ENCODE measurements at regions not wholly inside any gene's neighbourhood (a gene's known extent, or its start where the extent isn't known, plus 50 kb on each side); places are given as distances from the start of the nearest gene placed in this dataset.

- no peak for TF ChIP-seq EP300 (IDR thresholded peaks at IDR 0.05)
- TF ChIP-seq CTCF (IDR thresholded peaks at IDR 0.05): no peak
- TF ChIP-seq POLR2A (IDR thresholded peaks at IDR 0.05): no peak
- TF ChIP-seq POLR2AphosphoS5 (IDR thresholded peaks at IDR 0.05): no peak
- Histone ChIP-seq H3K4me1 (no peaks in the 10 kb centered on the region), H3K27ac (no peak overlapping the region), H3K9me3 (no peaks in the 10 kb centered on the region), H3K4me3 (no peak overlapping the region), H3K27me3 (peaks cover 51% of the 10 kb centered on the region), H3K36me3 (no peaks in the 10 kb centered on the region)
- 57 to 64% methylated on average over 3 of the region's 9 CpGs for WGBS, 2 donors (ENCODE audit: low coverage in 1 of 2)
- no peak for ATAC-seq
Observed at GRCh38 chr22:22098457-22099193, 116.0 kb upstream of the TOP3B start.

- peaks cover 58% of the 10 kb centered on the region for H3K27me3 ChIP-seq
- no peaks in the 10 kb centered on the region for H3K36me3 ChIP-seq
- no peaks in the 10 kb centered on the region for H3K9me3 ChIP-seq
- TF ChIP-seq EP300 (IDR thresholded peaks at IDR 0.05): no peak
- TF ChIP-seq POLR2AphosphoS5 (IDR thresholded peaks at IDR 0.05): no peak
- no peak for TF ChIP-seq POLR2A (IDR thresholded peaks at IDR 0.05)
- TF ChIP-seq CTCF (IDR thresholded peaks at IDR 0.05): no peak
- no peak overlapping the region for H3K27ac ChIP-seq
- no peak overlapping the region for H3K4me3 ChIP-seq
- no peaks in the 10 kb centered on the region for H3K4me1 ChIP-seq
- no peak for ATAC-seq
Observed at GRCh38 chr22:22097727-22098228, 115.2 kb upstream of the TOP3B start.

GRCh38 chr22:22094921-22095320, 112.3 kb upstream of the TOP3B start:
- Histone ChIP-seq H3K9me3 (no peaks in the 10 kb centered on the region), H3K4me3 (no peak overlapping the region), H3K36me3 (no peaks in the 10 kb centered on the region), H3K4me1 (no peaks in the 10 kb centered on the region), H3K27ac (no peak overlapping the region), H3K27me3 (peaks cover 63% of the 10 kb centered on the region)
- WGBS, 2 donors (ENCODE audit: low coverage in 1 of 2): 52 to 74% methylated on average over 5 of the region's 5 CpGs
- no peak for ATAC-seq
- TF ChIP-seq EP300 (IDR thresholded peaks at IDR 0.05): no peak
- no peak for TF ChIP-seq POLR2A (IDR thresholded peaks at IDR 0.05)
- no peak for TF ChIP-seq CTCF (IDR thresholded peaks at IDR 0.05)
- no peak for TF ChIP-seq POLR2AphosphoS5 (IDR thresholded peaks at IDR 0.05)

- ATAC-seq: no peak
- Histone ChIP-seq H3K4me1 (no peaks in the 10 kb centered on the region), H3K4me3 (no peak overlapping the region), H3K27ac (no peak overlapping the region), H3K36me3 (no peaks in the 10 kb centered on the region), H3K27me3 (peaks cover 65% of the 10 kb centered on the region), H3K9me3 (no peaks in the 10 kb centered on the region)
- no peak for TF ChIP-seq CTCF (IDR thresholded peaks at IDR 0.05)
- TF ChIP-seq EP300 (IDR thresholded peaks at IDR 0.05): no peak
- TF ChIP-seq POLR2AphosphoS5 (IDR thresholded peaks at IDR 0.05): no peak
- TF ChIP-seq POLR2A (IDR thresholded peaks at IDR 0.05): no peak
- 66 to 78% methylated on average over 3 to 6 of the region's 6 CpGs for WGBS, 2 donors (ENCODE audit: low coverage in 1 of 2)
Observed at GRCh38 chr22:22094514-22094913, 111.9 kb upstream of the TOP3B start.

GRCh38 chr22:22093743-22094142, 111.2 kb upstream of the TOP3B start:
- no peak for TF ChIP-seq POLR2A (IDR thresholded peaks at IDR 0.05)
- no peak for TF ChIP-seq CTCF (IDR thresholded peaks at IDR 0.05)
- no peak for TF ChIP-seq EP300 (IDR thresholded peaks at IDR 0.05)
- TF ChIP-seq POLR2AphosphoS5 (IDR thresholded peaks at IDR 0.05): no peak
- 45 to 67% methylated on average over 1 of the region's 1 CpG for WGBS, 2 donors (ENCODE audit: low coverage in 1 of 2)
- H3K9me3 ChIP-seq: no peaks in the 10 kb centered on the region
- no peak for ATAC-seq
- no peak overlapping the region for H3K27ac ChIP-seq
- H3K36me3 ChIP-seq: no peaks in the 10 kb centered on the region
- no peaks in the 10 kb centered on the region for H3K4me1 ChIP-seq
- H3K27me3 ChIP-seq: peaks cover 71% of the 10 kb centered on the region
- H3K4me3 ChIP-seq: no peak overlapping the region
